Hippocampal formation (tissue), 2 donors: ENCODE measurements at regions not wholly inside any gene's neighbourhood (a gene's known extent, or its start where the extent isn't known, plus 50 kb on each side); places are given as distances from the start of the nearest gene placed in this dataset.

Experiments used
- DNase-seq, 2 donors: peaks; one replicate each; lab custom pipeline; 2025; lab: John Stamatoyannopoulos, UW

DNA sequence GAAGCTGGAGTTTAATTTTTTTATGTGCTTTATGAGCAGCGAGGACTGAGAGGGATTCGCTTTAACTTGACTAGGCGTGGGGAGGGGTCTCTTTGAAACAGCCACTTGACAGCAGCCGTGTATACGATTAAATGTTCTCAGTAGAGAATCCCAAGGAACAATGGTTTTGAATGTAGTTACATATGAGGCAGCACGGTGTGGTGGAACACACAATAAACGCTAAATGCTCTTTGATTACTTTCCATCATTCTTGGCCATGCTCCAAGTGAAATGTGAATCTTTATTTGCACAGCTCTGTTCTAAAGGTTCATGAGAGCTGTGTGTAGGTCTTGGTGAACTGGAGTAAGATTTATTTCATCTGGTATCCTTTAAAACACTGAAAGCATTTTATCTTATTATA lies 251.4 kb upstream of the TGFBR2 start:
- DNase-seq = no peak

DNA sequence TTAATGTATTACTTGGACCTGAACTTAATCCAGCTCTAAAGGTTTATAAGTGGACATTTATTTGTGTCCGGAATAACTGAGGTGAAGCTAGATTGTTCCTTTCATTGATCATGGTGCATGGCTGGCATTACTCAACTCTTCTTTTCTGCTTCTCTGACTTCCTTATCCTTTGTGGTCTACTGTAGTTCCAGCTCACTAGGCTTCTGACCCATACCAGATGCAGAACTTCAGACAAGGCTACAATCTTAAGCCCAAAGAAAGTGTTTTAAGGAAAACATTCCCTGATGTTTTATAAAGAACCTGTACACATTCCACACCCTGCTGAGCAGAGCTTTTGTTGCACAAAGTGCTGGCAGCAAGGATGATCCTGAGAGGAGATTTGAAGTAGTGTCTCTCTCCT lies 250.8 kb upstream of the TGFBR2 start:
- no peak for DNase-seq

GRCh38 chr3:30356866-30357753 lies 249.3 kb upstream of the TGFBR2 start:
- DNase-seq = no peak

- no peak for DNase-seq
Observed at GRCh38 chr3:30357897-30358296, 248.5 kb upstream of the TGFBR2 start.

DNA sequence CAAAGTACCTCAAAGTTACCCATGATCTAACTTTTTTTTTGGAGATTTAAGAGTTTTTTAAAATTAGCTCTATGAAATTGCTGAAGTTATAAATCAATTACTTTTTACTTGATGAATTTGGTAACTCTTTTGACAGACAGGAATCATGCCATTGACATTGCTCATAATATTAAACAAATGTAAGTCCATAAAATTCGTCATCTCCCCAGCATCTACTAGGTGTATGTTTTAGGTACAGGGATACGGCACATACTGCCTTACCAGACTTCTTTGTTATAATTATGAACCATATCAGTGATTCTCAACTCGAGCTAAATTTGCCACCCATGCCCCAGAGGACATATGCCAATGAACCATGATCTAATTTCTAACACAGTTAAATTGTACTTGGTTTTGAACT lies 247.5 kb upstream of the TGFBR2 start:
- no peak for DNase-seq

- DNase-seq = no peak
Observed at GRCh38 chr3:30368978-30369377, 237.4 kb upstream of the TGFBR2 start.

DNA sequence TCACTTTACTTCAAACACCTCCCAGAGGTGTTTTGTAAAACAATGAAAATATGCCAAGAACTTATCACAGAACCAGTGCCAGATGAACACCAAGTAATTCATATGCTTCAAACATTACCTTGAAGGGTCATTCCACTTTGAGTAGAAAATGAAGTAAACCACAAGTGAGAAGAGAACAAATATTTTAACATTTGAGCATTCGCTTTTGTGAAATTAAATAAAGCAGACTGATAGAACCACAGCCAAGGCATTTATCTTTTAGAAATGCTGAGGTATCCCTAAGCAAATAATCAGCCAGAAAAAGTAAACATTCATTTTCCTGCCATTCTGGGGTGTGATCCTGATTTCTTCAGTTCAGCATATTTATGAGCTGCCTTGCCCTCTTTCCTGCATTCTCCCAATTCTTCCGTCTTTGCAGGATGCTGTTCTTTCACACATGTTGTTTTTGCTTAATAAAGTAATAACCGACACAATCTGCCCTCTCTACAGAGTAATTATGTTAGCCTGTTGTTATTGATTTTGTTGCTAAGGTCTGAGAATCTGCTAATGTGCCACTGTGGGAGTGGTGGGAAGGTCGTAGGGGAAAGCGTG lies 235.6 kb upstream of the TGFBR2 start:
- DNase-seq = no peak

- DNase-seq = no peak
Observed at GRCh38 chr3:30372837-30373236, 233.6 kb upstream of the TGFBR2 start.

- DNase-seq = no peak
Observed at GRCh38 chr3:30384546-30385072, 221.8 kb upstream of the TGFBR2 start.

DNA sequence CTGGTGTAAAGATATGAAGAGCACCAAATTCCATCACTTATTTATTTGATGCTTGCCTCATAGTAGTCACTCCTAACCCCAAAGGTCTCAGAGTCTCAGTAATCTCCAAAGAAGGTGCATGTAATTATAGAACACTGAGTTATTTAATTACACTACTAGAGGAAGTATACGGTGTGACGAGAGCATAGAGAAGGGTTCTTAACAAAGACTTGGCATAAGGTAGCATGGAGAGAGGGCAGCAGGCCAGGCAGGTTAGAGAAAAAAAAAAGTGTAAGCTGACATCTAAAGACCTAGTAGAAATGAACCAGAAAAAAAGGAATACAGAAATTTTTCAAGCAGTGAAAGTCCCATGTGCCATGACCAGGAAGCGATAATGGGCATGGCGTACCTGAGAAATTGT lies 213.3 kb upstream of the TGFBR2 start:
- DNase-seq = no peak

- no peak for DNase-seq
Observed at GRCh38 chr3:30397030-30397429, 209.4 kb upstream of the TGFBR2 start.

DNA sequence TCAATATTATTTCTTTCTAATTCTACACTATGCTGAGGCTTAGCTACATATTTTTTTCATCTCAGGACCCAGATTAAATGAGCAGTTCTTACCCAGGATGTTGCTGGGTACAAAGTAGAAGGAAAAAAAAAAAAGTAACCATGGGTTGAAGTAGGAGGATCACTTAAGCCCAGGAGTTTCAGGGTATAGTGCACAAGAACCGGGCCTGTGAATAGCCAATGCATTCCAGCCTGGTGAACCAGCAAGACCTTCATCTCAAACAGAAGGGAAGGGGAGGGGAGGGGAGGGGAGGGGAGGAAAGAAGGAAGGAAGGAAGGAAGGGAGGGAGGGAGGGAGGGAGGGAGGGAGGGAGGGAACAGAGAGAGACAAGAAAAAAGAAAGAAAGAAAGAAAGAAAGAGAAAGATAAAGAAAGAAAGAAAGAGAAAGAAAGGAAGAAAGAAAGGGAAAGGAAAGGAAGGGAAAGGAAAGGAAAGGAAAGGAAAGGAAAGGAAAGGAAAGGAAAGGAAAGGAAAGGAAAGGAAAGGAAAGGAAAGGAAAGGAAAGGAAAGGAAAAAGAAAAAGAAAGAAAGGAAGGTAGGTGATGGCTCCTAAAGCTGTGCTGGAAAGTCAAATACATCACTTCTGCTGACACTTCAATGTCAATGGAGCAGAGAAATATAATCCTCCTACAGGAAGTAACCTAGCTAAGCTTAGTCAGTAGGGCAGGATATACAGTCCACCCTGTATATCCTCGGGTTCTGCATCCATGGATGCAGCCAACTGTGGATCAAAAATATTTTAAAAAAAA lies 206.8 kb upstream of the TGFBR2 start:
- no peak for DNase-seq

DNA sequence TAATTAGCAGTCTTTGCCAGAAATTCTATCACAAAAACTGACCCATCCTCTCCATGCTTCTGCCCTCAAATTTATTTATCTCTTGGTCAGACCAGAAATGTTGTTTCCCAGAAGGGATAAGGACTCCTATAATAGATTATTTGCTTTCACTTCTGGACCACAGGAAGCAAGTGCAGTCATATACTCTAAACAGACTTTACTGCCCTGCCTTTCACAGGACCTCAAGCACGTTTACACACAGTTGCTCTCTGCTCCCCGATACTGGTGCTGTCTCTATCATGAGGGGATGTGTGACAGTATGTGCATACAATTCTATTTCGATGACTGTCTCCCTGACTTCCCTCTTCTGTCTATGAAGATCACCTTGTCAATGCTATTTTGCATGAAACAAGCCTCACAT lies 205.5 kb upstream of the TGFBR2 start:
- no peak for DNase-seq

DNA sequence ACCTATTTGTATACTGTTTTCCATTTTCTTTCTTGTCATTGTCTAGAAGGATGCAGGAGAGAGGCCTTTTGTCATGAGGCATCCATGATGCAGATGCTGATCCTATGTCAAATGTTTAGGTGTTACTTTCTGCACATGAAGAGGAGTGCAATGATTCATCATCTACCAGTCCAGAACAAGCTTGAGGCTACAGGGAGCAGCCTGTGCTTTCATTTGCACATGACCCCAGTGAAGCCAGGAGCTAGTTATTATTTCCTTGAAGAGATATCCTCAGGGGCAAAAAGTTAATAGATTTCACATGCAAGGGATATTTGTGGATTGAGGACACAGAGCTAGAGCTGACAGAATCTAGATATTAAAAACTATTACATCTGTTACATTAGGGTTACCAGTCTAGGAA lies 204.4 kb upstream of the TGFBR2 start:
- DNase-seq = no peak

- no peak for DNase-seq
Observed at GRCh38 chr3:30407651-30408050, 198.8 kb upstream of the TGFBR2 start.

DNA sequence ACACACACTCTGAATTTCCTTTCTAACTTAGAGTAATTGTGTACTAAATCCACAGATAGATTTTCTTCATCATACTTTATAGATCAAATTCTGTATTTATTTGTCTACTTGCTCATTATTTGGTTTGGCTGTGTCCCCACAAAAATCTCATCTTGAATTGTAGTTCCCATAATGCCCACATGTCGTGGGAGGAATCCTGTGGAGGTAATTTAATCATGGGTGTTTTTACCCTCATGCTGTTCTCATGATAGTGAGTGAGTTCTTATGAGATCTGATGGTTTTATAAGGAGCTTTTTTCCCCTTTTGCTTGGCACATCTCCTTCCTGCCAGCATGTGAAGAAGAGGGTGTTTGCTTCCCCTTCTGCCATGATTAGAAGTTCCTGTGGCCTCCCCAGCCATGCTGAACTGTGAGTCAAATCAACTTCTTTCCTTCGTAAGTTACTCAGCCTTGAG lies 198.3 kb upstream of the TGFBR2 start:
- DNase-seq = no peak

DNA sequence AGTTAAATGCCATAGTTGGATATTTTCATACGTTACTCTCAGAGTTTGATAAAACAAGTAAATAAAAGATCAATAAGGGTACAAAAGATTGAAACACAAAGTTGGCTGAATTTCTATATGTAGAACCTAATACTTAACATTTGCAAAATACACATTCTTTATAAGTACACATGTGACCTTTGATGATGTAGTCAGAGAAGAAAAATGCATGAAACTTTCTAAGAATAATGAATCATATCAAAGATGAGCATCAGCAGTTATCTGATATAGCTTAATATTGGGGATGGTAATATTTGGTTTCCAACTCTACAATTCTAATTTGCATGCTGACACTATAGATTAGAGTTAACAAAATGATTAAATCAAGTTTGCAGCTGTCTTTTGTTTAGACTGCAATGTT lies 188.0 kb upstream of the TGFBR2 start:
- no peak for DNase-seq

GRCh38 chr3:30421266-30421665 lies 185.1 kb upstream of the TGFBR2 start:
- DNase-seq = no peak

DNA sequence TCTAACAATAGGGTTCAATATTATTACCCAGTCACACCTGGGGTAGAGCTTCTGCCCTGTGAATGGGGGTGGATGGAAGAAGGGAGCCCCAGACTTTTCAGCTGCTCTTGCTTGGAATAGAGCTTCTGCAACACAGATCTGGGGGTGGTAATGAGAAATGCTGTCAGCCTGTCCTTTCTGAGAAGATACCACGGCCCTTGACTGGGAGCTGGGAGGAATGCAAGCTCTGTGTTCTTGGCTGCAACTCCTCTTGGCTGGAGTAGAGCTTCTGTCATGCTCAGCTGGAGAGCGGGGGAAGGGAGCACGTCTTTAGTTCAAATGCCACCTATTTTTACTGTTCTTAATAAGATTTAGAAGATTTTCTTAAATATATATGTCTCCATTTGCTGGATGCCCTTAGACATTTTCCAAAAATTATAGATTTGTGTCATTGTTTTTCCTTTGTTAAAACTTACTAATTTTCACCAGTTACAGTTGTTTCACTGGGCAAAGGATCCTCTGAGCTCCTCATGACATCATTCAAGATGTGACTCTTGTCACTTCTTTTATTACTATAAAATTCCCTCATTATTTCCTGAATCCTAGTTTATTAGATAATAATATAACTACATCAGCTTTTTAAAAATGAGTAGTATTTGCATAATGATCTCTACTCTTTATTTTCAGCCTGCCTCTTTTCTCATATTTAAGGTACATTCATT lies 180.0 kb upstream of the TGFBR2 start:
- no peak for DNase-seq

GRCh38 chr3:30428251-30428650 lies 178.2 kb upstream of the TGFBR2 start:
- DNase-seq = no peak

DNA sequence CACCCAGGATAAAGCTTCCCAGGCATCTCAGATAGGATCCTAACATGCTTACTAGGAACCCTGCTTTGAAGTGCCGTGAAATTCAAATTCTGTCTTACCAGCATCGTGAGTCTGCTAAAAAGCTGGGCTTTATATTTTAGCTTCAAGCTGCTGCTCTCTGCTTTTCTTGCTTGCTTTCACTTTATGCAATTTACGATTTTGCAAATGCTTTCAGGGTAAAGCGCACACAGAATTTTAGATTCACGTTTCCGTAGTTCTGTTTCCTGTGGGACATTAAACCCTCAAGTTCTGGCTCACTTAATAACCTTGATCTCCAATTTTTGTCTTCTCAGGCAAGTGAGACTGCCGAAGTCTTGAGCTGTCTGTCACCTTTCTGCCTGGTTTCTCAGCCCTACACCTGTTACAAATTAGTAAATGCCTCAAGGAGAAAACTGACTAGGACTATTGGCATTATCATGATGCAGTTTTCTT lies 170.5 kb upstream of the TGFBR2 start:
- no peak for DNase-seq

DNA sequence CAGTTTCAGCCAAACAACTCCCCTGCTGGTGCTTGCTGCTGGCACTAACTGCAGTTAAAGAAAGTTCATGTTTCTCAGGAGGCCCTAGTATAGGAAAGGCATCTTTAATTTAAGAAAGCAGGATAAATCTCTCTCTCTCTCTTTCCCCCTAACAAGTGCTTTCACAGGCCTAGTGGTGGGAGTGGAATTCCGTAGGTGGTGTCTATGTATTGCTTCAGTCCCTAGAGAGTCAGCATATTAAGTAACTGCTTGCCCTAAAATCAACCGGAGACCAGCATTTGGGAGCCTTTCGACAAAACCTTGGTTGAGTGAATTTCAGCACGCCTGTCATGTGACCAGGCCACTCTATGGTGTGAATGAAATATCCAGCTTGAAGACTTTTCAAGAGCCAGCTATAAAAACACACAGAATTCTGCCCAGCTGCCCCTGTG lies 169.2 kb upstream of the TGFBR2 start:
- no peak for DNase-seq
